ENCODE measurements at regions not wholly inside any gene's neighbourhood (a gene's known extent, or its start where the extent isn't known, plus 50 kb on each side); places are given as distances from the start of the nearest gene placed in this dataset.

DNA sequence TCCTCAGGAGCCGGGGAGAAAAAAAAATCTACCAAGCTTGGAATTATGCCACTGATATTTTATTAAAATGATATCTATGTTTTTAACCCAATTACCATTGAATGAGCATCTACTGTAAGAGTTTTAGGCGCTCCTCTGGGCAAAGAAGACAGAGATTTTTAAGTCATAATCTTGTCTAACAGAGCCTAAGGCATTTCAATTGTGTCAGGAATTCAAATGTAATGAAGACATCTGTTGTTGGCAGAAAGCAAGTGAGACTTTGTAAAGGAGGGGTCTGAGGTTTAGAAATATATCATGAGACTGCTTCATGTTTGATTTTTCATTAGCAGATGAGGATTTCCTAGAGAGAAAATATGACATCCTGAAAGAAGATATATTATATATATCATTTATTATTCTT lies 1158.1 kb downstream of the FSTL5 start:
- TF ChIP-seq, protein P1, sequence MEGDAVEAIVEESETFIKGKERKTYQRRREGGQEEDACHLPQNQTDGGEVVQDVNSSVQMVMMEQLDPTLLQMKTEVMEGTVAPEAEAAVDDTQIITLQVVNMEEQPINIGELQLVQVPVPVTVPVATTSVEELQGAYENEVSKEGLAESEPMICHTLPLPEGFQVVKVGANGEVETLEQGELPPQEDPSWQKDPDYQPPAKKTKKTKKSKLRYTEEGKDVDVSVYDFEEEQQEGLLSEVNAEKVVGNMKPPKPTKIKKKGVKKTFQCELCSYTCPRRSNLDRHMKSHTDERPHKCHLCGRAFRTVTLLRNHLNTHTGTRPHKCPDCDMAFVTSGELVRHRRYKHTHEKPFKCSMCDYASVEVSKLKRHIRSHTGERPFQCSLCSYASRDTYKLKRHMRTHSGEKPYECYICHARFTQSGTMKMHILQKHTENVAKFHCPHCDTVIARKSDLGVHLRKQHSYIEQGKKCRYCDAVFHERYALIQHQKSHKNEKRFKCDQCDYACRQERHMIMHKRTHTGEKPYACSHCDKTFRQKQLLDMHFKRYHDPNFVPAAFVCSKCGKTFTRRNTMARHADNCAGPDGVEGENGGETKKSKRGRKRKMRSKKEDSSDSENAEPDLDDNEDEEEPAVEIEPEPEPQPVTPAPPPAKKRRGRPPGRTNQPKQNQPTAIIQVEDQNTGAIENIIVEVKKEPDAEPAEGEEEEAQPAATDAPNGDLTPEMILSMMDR (conservative IDR thresholded peaks at IDR 0.05 in 1 of 2, IDR thresholded peaks at IDR 0.05 in 1 of 2; ENCODE audit: low read depth in 1 of 2, low read length in 2 of 2) = no peak
- no peak for TF ChIP-seq EZH2 (IDR thresholded peaks at IDR 0.05; ENCODE audit: low read length, missing control alignments)

All from fibroblast of lung (primary cell).